SJSA1 (cell line): ENCODE measurements at regions not wholly inside any gene's neighbourhood (a gene's known extent, or its start where the extent isn't known, plus 50 kb on each side); places are given as distances from the start of the nearest gene placed in this dataset.

ENCODE experiments used
- DNase-seq, 2 experiments: peaks; one replicate each; pipeline ENCODE4 v3.0.0-alpha.2; 2015 to 2020; ENCODE audit warnings: low spot score in 2 of 2, low read depth in 1 of 2
- H3K27ac ChIP-seq: fragments of 250-450 bp; sonication (Bioruptor Pico); 2 replicates; pipeline ENCODE4 v1.5.1; 2020; ENCODE audit warnings: mild to moderate bottlenecking, moderate library complexity
- H3K27me3 ChIP-seq: fragments of 250-450 bp; sonication (Bioruptor Pico); replicated peaks from 2 replicates; pipeline ENCODE4 v1.5.1; 2020; ENCODE audit warnings: mild to moderate bottlenecking, moderate library complexity
- H3K36me3 ChIP-seq: fragments of 250-450 bp; sonication (Bioruptor Pico); 2 replicates; pipeline ENCODE4 v1.5.1; 2020; ENCODE audit warnings: mild to moderate bottlenecking
- H3K4me1 ChIP-seq: fragments of 250-450 bp; sonication (Bioruptor Pico); replicated peaks from 2 replicates; pipeline ENCODE4 v1.6.1; 2021; ENCODE audit warnings: mild to moderate bottlenecking
- H3K4me3 ChIP-seq: fragments of 250-450 bp; sonication (Bioruptor Pico); 2 replicates; pipeline ENCODE4 v1.5.1; 2020; ENCODE audit warnings: mild to moderate bottlenecking
- H3K9me3 ChIP-seq: fragments of 250-450 bp; sonication (Bioruptor Pico); replicated peaks from 2 replicates; pipeline ENCODE4 v1.5.1; 2020; ENCODE audit warnings: mild to moderate bottlenecking

DNA sequence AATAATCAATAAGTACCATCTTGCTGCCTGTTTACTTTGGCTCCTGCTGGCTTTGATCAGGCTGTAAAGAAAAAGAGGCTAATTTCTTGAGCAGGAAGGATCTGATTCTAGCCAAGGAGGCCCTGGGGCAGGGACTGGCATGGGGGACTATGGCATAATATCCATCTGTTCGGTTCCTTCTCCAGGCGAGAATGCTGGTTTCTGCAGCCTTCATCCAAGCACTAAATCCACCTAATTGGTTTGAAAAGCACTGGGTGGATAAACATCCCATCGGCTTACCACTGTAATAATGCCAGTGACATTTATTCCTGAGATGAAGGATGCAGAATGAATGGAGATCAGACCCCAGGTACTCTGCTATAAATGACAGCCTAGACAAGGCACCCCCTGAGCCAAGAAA lies 180.0 kb upstream of the ASIC2 start:
- no peaks in the 10 kb centered on the region for H3K9me3 ChIP-seq
- no peaks in the 10 kb centered on the region for H3K36me3 ChIP-seq
- H3K27ac ChIP-seq: no peak overlapping the region
- H3K4me1 ChIP-seq: peaks cover 19% of the 10 kb centered on the region
- H3K4me3 ChIP-seq: no peak overlapping the region
- H3K27me3 ChIP-seq: no peaks in the 10 kb centered on the region
- DNase-seq: no peak

DNA sequence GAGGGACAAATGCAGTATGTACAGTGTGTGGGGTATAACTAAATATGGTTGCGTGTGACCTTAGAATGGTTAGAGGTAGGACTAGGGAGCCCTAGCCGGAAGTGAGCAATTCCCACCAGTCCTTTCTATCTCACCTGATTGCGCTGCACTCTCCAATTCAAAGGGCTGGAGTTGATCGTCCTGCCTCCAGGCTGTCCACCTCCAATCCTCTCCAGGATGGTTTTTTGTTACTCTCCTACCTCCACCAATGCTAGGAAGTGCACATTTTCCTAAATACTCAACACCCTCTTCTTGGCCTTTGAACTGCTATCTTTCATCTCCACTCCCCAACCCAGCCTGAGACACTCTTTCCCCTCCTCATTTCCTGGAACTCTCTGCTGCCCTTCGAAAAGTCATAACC lies 181.7 kb upstream of the ASIC2 start:
- Histone ChIP-seq H3K27ac (no peak overlapping the region), H3K4me1 (peaks cover 8% of the 10 kb centered on the region), H3K27me3 (no peaks in the 10 kb centered on the region), H3K9me3 (no peaks in the 10 kb centered on the region), H3K4me3 (no peak overlapping the region), H3K36me3 (no peaks in the 10 kb centered on the region)
- DNase-seq: no peak

DNA sequence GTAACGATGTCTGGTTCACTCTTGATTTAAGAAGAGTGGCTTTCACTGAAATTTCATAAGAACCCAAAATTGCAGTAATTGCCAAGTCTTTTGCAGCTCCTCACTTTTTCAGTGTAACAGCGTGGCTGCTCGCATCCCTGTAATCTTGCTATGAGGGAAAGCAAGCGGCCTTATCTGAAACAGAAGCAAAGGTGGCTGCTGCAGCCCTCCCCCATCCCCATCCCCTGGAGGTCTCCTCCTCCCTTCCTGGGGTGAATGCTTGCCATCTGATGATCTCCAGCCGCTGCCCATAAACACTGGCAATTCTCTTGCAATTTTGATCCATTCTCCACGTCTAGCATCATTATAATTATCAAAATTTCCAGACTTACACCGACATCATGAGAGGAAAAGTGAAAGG lies 182.5 kb upstream of the ASIC2 start:
- no peak for DNase-seq
- Histone ChIP-seq H3K9me3 (no peaks in the 10 kb centered on the region), H3K4me3 (no peak overlapping the region), H3K4me1 (no peaks in the 10 kb centered on the region; the same call in 1 of the 2 replicates), H3K27me3 (no peaks in the 10 kb centered on the region), H3K36me3 (no peaks in the 10 kb centered on the region), H3K27ac (no peak overlapping the region)

DNA sequence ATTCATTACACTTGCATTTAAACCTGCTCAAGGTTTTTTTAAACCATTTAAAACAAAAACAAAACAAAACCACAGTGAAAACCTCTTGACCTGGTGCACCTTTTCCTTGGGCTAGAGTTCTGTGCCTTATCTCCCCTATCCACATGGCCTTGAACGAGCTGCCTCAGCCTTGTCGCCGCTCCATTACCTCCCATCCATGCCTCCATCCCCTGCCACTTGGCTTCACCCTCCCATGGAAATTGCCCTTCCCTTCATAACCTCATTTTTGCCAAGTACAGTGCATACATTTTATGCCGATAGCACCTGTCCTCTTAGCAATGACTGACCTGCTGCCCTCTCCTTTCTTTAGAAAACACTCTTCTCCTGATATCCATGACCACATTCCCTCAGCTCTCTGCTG lies 188.6 kb upstream of the ASIC2 start:
- H3K9me3 ChIP-seq: no peaks in the 10 kb centered on the region

DNA sequence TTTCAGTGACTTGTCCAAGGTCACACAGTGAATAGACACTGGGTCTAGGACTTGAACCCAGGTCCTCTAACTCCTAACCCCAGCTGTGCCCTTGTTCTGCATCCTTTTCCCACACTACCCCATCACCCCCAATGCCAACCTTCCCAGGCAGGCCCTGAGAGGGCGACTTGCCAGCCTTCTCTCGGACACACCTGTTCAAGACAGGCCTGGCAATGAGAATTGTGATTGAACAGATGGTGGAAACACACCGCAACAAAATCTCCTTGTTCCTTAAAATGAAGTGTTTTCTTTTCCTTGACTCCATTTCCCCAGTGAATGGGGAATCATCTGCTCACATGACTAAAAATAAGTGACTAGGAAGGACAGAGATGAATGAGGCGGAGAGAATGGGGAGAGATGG lies 189.5 kb upstream of the ASIC2 start:
- Histone ChIP-seq H3K27me3 (no peaks in the 10 kb centered on the region), H3K9me3 (no peaks in the 10 kb centered on the region), H3K27ac (no peak overlapping the region), H3K4me1 (no peaks in the 10 kb centered on the region), H3K36me3 (no peaks in the 10 kb centered on the region), H3K4me3 (no peak overlapping the region)
- no peak for DNase-seq

More for the DNA sequence above, 188.6 kb upstream of the ASIC2 start:
- DNase-seq: no peak
- H3K27ac ChIP-seq: no peak overlapping the region
- no peaks in the 10 kb centered on the region for H3K4me1 ChIP-seq
- H3K36me3 ChIP-seq: no peaks in the 10 kb centered on the region
- no peak overlapping the region for H3K4me3 ChIP-seq
- H3K27me3 ChIP-seq: no peaks in the 10 kb centered on the region

DNA sequence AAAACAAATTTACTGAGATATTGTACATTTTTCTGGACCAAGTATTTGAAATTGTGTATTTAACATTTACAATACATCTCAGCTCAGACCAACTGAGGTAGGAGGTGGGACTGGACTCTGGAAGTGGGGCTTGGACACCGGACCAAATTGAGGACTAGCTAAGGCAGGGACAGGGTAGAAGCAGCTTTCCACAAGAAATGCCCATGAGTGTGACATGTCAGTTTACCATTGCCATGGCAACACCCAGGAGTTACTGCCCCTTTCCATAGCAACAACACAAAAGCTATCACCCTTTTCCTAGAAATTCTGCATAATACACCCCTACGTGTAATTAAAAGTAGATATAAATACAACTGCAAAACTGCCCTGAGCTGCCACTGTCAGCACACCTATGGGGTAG lies 191.5 kb upstream of the ASIC2 start:
- H3K27ac ChIP-seq: no peak overlapping the region
- no peaks in the 10 kb centered on the region for H3K36me3 ChIP-seq
- H3K27me3 ChIP-seq: no peaks in the 10 kb centered on the region
- no peak overlapping the region for H3K4me3 ChIP-seq
- H3K9me3 ChIP-seq: no peaks in the 10 kb centered on the region
- no peak for DNase-seq
- no peaks in the 10 kb centered on the region for H3K4me1 ChIP-seq

DNA sequence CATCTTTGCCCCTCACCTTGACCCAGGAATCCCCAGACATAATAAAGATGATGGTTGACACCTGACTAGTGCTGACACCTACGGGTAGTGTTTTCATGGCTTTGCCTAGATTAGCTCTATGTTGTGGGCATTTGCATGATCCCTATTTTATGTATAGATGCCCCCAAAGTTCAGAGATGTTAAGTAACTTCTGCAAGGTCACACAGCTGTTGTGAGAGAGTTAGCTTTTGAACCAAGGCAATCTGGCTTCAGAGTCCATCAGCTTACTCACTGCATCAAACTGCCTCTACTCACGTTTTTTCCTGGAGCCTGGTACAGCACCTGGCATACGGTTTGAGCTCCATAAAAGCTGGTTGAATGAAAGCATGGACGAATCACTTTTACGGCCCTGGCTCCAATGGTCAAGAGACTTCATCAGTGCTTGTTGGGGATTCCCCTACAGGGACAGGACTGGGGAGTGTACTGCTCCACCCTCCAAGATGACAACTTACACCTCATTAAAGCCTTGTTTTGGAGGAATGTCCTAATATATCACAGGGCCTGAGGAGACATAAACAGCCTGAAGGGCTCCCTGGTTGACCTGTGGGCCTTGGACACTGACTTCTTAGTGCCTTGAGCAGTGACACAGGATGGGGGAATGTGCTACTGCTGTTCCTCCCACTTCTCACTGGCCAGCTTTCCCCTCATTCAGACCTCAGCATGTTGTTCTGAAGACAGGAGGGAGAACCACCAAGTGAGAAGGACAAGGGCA lies 193.2 kb upstream of the ASIC2 start:
- DNase-seq: no peak
- H3K4me3 ChIP-seq: no peak overlapping the region
- no peaks in the 10 kb centered on the region for H3K27me3 ChIP-seq
- H3K4me1 ChIP-seq: no peaks in the 10 kb centered on the region
- no peaks in the 10 kb centered on the region for H3K9me3 ChIP-seq
- no peaks in the 10 kb centered on the region for H3K36me3 ChIP-seq
- no peak overlapping the region for H3K27ac ChIP-seq

DNA sequence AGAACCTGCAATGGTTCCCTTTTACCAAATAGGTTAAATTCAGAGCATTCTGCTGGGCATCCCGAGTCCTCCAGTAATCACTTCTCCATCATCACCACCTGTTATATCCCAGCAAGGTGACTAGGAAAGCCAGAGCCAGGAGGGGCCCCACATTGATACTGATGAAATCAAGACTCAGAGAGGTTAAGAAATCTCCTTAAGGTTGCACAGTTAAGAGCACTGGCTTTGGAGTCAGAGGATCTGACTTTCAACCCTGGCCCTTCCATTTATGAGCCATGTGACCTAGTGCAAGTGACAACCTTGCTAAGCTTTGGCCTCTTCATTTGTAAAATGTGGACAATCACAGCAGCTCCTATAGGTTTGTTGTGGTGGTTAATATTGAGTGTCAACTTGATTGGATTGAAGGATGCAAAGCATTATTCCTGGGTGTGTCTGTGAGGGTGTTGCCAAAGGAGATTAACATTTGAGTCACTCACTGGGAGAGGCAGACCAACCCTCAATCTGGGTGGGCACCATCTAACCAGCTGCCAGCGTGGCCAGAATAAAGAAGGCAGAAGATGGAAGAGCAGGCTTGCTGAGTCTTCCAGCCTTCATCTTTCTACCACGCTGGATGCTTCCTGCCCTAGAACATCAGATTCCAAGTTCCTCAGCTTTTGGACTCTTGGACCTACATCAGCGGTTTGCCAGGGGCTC lies 194.2 kb upstream of the ASIC2 start:
- Histone ChIP-seq H3K4me1 (no peaks in the 10 kb centered on the region), H3K27ac (no peak overlapping the region), H3K36me3 (no peaks in the 10 kb centered on the region), H3K27me3 (no peaks in the 10 kb centered on the region), H3K4me3 (no peak overlapping the region), H3K9me3 (no peaks in the 10 kb centered on the region)
- DNase-seq: no peak

DNA sequence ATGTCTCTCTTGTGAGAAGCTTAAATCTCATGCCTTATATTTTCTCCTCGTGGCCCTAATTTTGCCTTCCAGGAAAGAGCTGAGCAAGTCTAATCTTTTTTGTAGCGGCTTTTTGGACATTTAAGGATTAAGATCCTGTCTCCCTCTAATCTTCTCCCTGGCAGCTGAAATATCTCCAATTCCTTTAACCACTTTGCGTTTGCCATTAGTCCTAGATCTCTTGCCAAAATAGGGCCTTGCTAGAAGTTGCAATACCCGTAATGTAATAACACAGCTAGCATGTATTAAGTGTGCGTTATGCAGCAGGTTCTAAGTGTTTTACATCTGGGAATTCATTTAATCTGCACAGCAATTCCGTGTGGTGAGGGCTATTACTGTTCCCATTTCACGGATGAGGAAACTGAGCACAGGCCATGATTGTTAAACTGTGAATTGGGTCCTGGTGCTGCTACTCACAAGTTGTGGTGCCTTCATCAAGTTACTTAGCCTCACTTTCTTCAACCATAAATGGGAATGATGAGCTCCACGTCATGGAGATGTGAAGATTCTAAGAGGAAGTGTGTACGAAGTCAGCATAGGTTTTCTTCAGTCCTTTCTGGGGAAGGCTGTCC lies 198.9 kb upstream of the ASIC2 start:
- Histone ChIP-seq H3K27me3 (no peaks in the 10 kb centered on the region), H3K9me3 (no peaks in the 10 kb centered on the region), H3K4me1 (no peaks in the 10 kb centered on the region), H3K4me3 (no peak overlapping the region), H3K27ac (no peak overlapping the region), H3K36me3 (no peaks in the 10 kb centered on the region)
- no peak for DNase-seq

DNA sequence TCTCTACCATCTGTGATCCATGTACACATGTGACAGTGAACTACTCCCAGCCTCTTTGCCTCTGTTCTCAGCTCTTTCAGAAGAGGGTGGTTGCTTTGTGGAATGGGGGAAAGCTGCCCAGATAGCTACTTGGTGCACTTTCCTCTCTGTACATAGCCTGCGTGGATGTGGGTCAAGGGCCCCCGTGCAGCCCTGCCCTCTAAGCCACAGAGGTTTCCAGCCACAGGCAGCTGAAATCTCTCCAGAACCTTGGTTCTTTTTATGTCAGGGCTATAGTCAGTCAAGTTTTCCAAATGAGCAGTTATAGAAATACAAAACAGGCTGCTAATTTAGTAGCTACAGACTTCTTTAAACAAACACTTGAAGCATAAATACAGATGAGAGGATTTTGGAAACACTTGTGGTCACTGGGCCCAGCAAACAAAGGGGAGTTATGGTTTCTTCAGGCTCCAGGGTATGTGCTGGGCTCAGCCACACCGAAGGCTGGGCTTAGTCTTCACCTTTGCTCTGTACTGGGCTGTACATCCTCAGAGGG lies 199.7 kb upstream of the ASIC2 start:
- H3K4me1 ChIP-seq: no peaks in the 10 kb centered on the region
- H3K27ac ChIP-seq: no peak overlapping the region
- no peaks in the 10 kb centered on the region for H3K27me3 ChIP-seq
- no peaks in the 10 kb centered on the region for H3K36me3 ChIP-seq
- no peaks in the 10 kb centered on the region for H3K9me3 ChIP-seq
- DNase-seq: no peak
- no peak overlapping the region for H3K4me3 ChIP-seq

DNA sequence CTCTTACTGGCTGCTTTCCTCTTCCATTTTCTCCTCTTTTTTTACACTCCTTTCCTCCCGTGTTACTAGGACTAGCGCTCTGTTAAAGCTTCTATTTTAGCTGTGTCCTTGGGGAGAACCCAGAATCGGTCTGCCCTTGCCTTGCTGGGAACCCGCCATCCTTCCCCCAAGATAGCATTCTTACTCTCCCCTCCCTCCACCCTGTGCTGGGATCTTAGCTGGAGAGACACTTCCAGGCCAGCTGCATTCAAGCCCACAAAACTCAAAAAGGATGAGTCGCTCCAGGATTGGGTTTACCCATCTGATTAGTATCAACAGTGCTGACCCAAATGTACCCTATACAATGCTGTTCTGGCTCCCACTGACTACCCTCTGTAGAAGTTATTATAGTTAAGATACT lies 200.5 kb upstream of the ASIC2 start:
- no peaks in the 10 kb centered on the region for H3K27me3 ChIP-seq

DNA sequence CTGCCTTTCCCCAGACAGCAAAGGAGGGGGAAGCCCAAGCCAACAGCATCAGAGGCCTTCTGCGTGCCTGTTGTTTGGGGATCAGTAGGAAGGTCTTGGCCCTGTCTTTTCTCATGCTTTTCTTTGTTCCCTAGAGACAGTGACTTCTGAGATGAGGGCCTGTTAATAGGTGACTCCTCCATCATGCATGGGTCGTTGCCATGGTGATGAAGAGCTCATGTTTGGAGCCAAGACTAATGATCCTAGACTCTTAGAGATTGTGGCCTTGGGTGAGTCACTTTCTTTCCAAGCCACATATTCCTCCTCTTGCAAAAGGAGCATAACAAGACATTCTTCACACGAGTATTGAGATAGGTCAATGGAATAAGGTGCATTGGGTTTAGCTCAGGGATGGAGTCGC lies 201.1 kb upstream of the ASIC2 start:
- no peak overlapping the region for H3K27ac ChIP-seq
- no peak for DNase-seq

More for the DNA sequence above, 200.5 kb upstream of the ASIC2 start:
- no peak for DNase-seq
- H3K9me3 ChIP-seq: no peaks in the 10 kb centered on the region
- H3K27ac ChIP-seq: no peak overlapping the region
- H3K36me3 ChIP-seq: no peaks in the 10 kb centered on the region
- H3K4me3 ChIP-seq: no peak overlapping the region
- H3K4me1 ChIP-seq: no peaks in the 10 kb centered on the region

DNA sequence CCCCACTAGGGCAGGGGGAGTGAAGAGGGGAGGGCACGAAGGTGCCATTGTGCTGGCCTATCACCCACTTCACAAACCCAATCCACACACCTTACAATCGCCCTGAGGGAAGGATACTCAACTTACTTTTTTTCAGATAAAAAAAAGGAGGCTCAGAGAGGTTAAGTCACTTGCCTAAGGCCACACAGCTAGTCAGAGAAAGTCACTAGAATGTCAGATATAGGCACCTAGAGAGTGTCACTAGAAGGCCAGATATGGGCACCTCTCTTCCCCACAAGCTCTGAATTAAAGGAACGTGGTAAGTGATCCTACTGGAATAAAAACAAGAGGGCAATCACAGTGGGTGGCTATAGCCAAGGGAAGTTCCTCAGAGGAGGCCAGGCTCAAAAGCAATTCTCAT lies 204.5 kb upstream of the ASIC2 start:
- no peaks in the 10 kb centered on the region for H3K4me1 ChIP-seq
- no peak overlapping the region for H3K4me3 ChIP-seq
- no peaks in the 10 kb centered on the region for H3K9me3 ChIP-seq
- no peaks in the 10 kb centered on the region for H3K36me3 ChIP-seq
- H3K27me3 ChIP-seq: no peaks in the 10 kb centered on the region
- no peak overlapping the region for H3K27ac ChIP-seq
- no peak for DNase-seq

More for the DNA sequence above, 201.1 kb upstream of the ASIC2 start:
- Histone ChIP-seq H3K27me3 (no peaks in the 10 kb centered on the region), H3K36me3 (no peaks in the 10 kb centered on the region), H3K4me3 (no peak overlapping the region), H3K4me1 (no peaks in the 10 kb centered on the region), H3K9me3 (no peaks in the 10 kb centered on the region)

DNA sequence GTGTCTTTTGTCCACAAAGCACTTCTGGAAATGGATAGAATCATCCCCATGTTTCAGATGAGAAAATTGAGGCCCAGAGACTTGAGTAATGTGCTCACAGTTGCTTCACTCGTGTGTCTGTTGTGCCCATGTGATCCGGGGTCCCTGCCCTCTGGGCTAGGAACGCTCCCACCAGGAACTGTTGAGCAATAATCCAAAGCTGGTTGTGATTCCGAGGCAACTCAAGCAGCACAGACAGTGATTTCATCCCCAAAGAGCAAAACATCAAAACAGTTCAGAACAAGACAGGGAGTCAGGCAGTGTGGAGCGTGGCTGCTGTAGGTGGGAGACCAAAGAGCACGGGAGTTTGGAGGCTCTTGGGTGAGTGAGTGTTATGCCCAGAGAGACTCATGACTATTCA lies 205.0 kb upstream of the ASIC2 start:
- no peaks in the 10 kb centered on the region for H3K9me3 ChIP-seq
- no peaks in the 10 kb centered on the region for H3K4me1 ChIP-seq
- no peak overlapping the region for H3K4me3 ChIP-seq
- H3K27ac ChIP-seq: no peak overlapping the region
- no peak for DNase-seq
- H3K36me3 ChIP-seq: no peaks in the 10 kb centered on the region
- no peaks in the 10 kb centered on the region for H3K27me3 ChIP-seq
